SJCRH30 (cell line): ENCODE measurements at regions not wholly inside any gene's neighbourhood (a gene's known extent, or its start where the extent isn't known, plus 50 kb on each side); places are given as distances from the start of the nearest gene placed in this dataset.
A peak's percentile ranks its signal among the peaks of the same experiment; 100 is the strongest.

ENCODE experiments used
- DNase-seq, 2 experiments: peaks; one replicate each; pipeline ENCODE4 v3.0.0-alpha.2; 2015 to 2020
- H3K27ac ChIP-seq: fragments of 250-450 bp; sonication (Bioruptor Pico); 2 replicates; pipeline ENCODE4 v1.5.1; 2020; ENCODE audit warnings: mild to moderate bottlenecking, moderate library complexity
- H3K27me3 ChIP-seq: fragments of 250-450 bp; sonication (Bioruptor Pico); 2 replicates; pipeline ENCODE4 v1.5.1; 2020; ENCODE audit warnings: mild to moderate bottlenecking, moderate library complexity
- H3K36me3 ChIP-seq: fragments of 250-450 bp; sonication (Bioruptor Pico); 2 replicates; pipeline ENCODE4 v1.5.1; 2020; ENCODE audit warnings: mild to moderate bottlenecking, moderate library complexity
- H3K4me1 ChIP-seq: fragments of 250-450 bp; sonication (Bioruptor Pico); 2 replicates; pipeline ENCODE4 v1.5.1; 2020; ENCODE audit warnings: mild to moderate bottlenecking, moderate library complexity
- H3K4me3 ChIP-seq: fragments of 250-450 bp; sonication (Bioruptor Pico); 2 replicates; pipeline ENCODE4 v1.5.1; 2020; ENCODE audit warnings: mild to moderate bottlenecking, moderate library complexity
- H3K9me3 ChIP-seq: fragments of 250-450 bp; sonication (Bioruptor Pico); replicated peaks from 2 replicates; pipeline ENCODE4 v1.5.1; 2020; ENCODE audit warnings: mild to moderate bottlenecking, moderate library complexity

DNA sequence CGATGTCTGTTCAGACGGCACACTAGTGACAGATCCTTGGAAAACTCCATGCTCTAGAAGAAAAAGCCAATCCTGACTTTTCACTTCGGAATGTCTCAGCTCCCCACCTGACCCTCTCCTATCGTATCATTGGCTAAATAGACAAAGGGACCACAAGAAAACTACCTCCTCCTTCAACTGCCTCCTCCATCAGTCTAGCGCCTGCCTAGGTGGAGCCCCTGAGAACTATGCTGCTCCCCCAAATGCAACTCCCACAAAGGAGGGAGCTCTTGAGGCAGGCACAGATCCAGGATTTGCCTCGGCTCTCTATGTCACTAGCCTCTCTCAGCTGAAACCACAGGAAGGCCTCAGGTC is 148.4 kb downstream of the TOMM20 start:
- H3K36me3 ChIP-seq = no peaks in the 10 kb centered on the region
- H3K27ac ChIP-seq = peak overlapping the region; percentile 22; the same call in 1 of the 2 replicates
- H3K4me3 ChIP-seq = no peak overlapping the region
- H3K27me3 ChIP-seq = no peaks in the 10 kb centered on the region
- H3K9me3 ChIP-seq = no peaks in the 10 kb centered on the region
- peaks cover 45% of the 10 kb centered on the region for H3K4me1 ChIP-seq
- DNase-seq = no peak

DNA sequence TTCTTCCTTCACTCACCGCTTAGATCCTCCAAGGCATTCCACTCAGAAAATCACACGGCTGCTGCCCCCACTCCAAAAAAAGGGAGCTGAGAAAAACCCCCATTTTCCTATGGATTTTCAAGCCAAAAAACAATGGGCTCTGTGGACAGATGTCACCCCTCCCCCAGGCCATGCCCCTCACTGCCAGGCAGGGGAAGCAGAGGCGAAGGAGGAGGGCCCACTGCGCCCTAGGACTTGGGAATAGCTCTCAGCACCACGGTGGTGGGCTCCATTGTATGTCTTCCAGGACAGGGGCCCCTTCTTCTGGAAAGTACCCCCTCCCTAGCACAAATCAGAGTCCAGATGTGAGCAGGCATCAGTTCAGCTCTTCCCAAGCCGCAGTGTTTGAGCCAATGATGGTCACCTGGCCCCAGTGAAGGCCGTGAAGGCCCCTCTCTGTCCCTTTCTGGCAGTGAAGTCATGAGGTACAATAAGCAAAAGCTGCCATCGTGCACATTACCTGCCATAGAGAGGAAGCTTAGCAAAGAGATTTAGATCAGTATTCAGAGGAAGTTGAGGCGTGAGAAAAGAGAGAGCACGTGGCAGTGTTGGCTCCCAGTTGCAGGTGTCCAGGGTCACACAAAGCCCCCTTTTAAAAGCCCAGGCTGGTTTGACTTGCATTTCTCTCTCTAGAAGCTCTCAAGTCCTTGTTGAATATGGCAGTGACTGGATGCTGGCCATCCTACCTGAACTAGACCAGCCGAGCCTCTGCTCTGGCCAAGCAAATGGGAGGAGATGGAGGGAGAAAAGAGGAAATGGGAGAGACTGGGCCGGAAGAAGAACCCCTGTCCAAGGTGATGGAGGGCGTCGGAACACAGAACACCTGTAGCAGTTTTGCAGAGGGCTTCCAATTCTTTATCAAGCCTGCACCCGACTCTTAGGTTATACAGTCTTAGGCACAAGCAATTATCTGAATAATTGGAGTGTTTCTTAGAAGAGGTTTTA is 149.0 kb downstream of the TOMM20 start:
- peak overlapping the region; percentile 29 for H3K4me3 ChIP-seq
- H3K9me3 ChIP-seq = no peaks in the 10 kb centered on the region
- peaks cover 49% of the 10 kb centered on the region for H3K4me1 ChIP-seq
- no peaks in the 10 kb centered on the region for H3K36me3 ChIP-seq
- DNase-seq = no peak
- H3K27me3 ChIP-seq = no peaks in the 10 kb centered on the region
- H3K27ac ChIP-seq = peak overlapping the region; percentile 64

DNA sequence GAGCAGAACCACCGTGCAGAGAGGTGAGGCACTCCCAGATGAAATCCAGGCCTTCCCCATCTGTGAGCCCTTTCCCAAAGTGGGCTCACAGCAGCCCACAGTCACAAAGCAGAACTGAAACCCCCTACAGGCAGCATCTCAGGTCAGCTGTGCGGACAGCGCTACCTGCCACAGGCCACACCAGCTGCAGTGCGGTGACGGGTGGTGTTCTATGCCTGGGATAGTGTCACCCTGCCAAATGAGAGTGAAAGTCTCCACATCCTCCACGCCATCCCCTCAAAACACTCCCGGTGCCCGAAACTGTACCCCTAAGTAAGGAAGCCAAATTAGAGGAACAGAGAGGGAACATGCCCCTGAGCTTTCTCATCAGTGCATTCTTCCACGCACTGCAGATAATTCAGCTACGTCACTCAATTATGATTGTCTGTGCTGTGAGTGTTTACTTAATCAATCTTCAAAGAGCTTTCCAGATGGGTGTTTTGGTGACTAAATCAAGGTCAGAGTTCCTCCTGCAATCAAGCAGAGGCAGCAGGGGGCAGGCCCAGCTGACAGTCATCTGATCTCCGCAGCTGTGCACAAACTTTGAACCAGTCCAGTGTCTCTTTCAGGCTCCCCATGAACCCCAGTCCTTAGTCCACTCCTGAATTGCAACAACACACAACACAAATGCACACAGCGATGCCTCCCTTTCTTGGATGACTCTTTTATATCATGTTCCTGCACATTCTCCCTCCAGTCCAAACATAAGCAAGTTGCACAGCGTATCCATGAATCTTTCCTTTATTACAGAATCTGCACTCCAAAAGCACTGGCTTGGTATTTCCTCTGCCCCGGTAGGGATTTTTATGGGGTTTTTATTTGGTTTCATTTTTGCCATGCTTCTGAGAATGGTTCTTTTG is 150.0 kb downstream of the TOMM20 start:
- Histone ChIP-seq H3K4me3 (peak overlapping the region; percentile 29), H3K27ac (peak overlapping the region; percentile 64), H3K4me1 (peaks cover 41% of the 10 kb centered on the region), H3K9me3 (no peaks in the 10 kb centered on the region), H3K36me3 (no peaks in the 10 kb centered on the region), H3K27me3 (no peaks in the 10 kb centered on the region)
- peak; percentile 73 to 84 for DNase-seq

DNA sequence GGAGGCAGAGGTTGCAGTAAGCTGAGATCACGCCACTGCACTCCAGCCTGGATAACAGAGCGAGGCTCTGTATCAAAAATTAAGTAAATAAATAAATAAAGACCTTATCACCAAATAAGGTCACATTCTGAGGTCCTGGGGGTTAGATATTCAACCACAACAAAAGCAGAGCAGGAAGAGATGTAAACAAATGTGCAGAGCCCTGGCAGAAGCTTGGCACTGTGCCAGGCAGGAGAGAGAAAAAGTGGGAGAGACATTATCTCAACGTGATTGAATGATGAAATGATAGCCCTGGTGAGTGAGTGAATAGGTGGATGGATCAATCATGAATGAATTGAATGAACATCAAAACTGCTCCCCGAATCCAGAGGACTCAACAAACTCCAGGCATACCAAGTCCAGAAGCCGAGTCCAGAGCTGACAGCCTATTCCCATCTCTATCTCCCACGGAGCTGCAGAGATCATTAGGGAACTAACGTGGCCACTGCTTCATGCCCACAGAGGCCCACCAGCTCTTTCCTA is 150.7 kb downstream of the TOMM20 start:
- H3K36me3 ChIP-seq = no peaks in the 10 kb centered on the region
- H3K4me3 ChIP-seq = peak overlapping the region; percentile 29
- H3K27me3 ChIP-seq = no peaks in the 10 kb centered on the region
- DNase-seq = peak; percentile 31 to 63
- H3K4me1 ChIP-seq = peaks cover 36% of the 10 kb centered on the region
- no peaks in the 10 kb centered on the region for H3K9me3 ChIP-seq
- peak overlapping the region; percentile 64 for H3K27ac ChIP-seq

DNA sequence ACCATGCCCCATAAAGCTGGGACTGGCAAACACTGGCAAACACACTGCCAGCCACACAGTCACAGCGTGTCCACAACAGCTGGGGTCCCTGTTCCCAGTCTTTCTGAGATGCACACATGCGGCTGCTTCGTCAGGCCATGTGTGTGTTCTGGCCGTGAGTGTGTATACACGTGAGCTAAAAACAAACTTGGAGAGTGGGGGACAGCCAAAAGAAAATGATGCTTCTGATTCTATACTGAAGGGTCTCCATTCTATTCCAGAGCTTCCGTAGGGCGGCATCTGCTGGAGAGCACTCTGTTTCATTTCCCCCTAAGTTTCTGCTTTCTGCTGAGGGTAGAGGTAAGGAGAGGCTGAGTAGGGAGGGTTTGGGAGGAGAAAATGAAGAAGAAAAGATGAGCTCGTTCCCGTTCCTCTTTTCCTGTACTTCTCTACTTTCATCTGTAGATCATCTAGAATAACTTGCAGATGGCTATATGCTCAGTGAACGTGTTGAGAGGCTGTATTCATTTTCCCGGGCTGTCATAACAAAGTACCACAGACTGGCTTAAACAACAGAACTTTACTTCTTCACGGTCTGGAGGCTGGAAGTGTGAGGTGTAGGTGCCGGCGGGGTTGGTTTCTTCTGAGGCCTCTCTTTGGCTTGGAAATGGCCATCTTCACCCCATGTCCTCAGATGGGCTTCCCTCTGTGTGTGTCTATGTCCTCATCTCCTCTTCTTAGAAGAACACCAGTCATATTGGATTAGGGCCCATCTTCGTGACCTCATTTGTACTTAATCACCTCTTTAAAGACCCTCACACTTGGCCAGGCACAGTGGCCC is 151.6 kb downstream of the TOMM20 start:
- H3K27ac ChIP-seq = no peak overlapping the region
- no peak overlapping the region for H3K4me3 ChIP-seq
- peaks cover 36% of the 10 kb centered on the region for H3K4me1 ChIP-seq
- no peaks in the 10 kb centered on the region for H3K36me3 ChIP-seq
- no peaks in the 10 kb centered on the region for H3K27me3 ChIP-seq
- H3K9me3 ChIP-seq = no peaks in the 10 kb centered on the region
- no peak for DNase-seq

DNA sequence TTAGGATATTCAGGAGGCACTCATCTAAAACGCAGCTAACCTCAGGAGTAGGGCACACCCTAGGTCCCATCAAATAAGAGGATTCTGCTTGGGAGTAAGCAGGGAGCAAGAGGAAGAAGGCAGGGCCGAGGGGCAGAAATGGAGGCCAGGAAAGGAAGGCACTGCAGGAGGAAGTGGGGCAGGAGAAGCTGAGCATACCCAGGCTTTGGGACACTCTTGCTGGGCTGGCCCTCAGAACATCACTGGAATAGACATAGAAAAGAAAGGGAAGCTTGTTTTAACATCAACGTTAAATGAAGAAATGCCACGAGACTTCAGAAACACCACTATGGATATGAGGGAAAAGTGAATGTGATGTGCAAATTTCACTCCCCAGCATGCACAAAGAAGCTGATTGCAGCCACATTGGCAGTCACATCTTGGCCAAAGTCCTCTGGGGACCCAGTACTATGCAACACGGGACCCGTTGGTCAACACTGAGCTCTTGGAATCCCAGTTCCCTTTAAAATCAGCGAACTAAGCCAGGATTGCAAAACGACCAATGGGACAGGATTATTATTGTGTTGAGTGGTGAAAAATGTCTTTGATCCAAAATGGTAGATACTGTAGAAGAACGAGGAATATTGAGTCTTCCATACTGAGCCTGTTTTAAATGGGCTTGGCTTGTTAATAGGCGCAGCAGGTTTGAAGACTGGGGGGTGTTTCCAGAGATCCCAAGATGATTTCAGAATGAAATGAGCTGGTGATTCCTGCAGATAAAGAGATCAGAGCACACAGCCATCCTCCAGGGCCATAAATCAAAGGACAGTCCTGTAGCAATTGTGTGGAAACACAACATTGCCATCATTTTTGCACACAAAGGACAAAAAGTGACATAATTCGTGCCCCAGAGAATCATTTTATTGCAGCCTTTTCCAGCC is 152.4 kb downstream of the TOMM20 start:
- Histone ChIP-seq H3K9me3 (no peaks in the 10 kb centered on the region), H3K27me3 (no peaks in the 10 kb centered on the region), H3K4me1 (peaks cover 43% of the 10 kb centered on the region), H3K27ac (no peak overlapping the region), H3K4me3 (no peak overlapping the region), H3K36me3 (no peaks in the 10 kb centered on the region)
- DNase-seq = no peak

DNA sequence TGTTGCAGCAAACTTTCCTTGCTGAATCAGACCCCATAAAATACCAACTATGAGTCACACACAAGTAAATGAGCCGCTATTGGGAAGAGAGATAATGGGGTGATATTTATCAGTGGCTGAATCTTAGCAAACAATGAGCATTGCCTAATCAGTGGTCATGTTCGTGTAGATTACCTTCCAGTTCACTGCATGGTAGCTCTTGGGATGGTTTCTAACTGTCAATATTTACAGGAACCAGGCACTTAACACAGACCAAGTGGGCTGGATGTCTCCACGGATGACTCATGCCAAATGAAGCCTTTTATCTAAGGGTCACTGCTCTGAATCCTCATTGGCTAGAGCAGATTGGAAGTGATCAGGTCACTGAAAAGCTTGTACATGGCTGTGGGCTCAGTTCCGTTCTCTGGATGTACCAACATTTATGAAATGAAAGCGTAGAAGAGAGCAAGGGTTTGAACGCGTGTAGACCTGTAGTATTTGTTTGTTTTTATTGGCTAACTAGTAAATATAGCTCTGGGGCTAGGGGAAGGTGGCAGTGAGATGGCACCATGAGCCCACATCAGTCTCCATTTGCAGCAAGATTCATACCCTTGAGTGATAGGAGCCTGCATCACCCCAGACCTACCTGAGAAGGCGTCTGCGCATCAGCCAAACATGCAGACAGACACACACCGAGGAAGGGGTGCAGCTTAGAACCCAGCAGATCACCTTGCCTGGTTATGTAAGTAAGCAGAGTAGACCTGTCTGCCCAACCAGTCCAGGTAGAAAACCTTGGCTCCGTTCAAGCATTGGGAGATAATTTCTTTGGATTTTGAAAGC is 153.3 kb downstream of the TOMM20 start:
- Histone ChIP-seq H3K36me3 (no peaks in the 10 kb centered on the region), H3K4me3 (no peak overlapping the region), H3K27me3 (no peaks in the 10 kb centered on the region), H3K4me1 (peaks cover 42% of the 10 kb centered on the region), H3K27ac (no peak overlapping the region), H3K9me3 (no peaks in the 10 kb centered on the region)
- DNase-seq = peak; percentile 27 to 50

DNA sequence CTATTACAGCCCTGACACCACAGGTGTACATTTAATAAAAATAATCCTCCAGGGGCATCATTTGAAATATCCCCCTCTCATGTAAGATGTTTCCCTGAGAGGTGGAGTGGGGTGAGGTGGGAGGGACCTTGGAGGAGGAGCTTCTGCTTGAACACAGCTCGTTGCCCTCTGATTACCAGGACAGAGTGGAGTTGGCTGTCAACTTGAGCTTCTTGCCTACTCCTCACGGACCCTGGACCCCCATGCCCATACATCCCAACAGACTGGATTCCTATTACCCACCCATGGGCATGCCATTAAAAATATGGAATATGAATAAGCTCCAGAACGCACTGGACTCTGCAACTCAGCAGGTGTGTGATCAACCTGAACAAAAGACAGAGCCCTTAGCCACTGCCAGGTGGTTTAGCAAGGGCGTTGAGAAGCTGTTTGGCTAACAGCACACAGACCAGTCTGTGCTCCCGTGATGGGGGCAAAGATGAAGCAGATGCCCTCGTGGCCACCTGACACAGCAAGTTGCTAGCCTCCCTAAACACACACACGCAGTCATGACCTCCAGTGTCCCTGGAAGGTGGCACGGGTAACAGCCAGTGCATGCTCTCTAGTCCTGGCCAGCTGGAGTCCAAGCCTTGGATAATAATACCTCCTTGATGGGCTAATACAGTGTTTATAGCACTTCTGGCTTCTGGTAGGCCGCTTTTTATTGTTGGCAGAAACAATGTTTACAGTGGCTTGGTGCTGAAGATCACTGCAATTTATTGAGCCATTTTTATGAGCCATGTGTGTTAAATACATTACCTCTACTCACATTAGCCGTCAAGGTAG is 155.0 kb downstream of the TOMM20 start:
- H3K4me3 ChIP-seq = no peak overlapping the region
- no peaks in the 10 kb centered on the region for H3K27me3 ChIP-seq
- H3K36me3 ChIP-seq = no peaks in the 10 kb centered on the region
- no peaks in the 10 kb centered on the region for H3K9me3 ChIP-seq
- DNase-seq = no peak
- no peak overlapping the region for H3K27ac ChIP-seq
- H3K4me1 ChIP-seq = peaks cover 45% of the 10 kb centered on the region

DNA sequence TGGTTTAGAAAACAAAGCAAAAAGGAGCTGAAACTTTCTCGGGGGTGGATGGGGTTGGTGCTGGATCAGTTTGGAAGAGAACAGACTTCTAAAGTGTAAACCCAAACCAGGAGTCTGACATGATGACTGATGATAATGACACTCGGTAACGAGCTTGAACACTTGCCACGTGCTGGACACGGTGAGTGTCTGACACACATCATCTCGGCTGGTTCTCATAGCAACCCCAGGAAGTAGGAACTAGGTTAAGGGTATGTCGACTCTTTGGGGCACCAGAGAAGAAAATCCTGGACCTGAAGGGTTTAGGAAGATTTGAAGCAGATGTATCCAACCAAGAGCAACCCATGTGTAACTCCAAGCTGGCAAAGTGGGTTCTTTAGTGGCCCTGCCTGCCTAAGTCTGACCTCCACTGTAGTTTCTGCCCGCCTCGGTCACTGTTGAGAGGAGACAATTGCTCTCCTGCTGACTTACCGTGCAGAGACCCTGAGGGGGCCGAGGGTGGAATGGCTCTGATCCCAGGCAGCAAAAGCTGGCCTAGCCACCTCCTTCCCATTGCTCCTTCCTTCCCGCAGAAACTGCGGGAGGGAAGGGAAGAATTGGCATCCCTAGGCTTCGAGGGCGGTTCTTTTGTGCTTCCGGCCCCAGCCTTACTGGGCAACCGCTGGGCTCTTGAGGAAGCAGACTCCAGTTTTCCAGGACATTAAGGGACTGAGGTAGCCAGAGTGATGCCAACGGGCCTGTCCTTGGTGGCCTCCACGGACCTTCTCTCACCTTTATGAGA is 156.0 kb downstream of the TOMM20 start:
- no peak for DNase-seq
- H3K27me3 ChIP-seq = no peaks in the 10 kb centered on the region
- peaks cover 40% of the 10 kb centered on the region for H3K4me1 ChIP-seq
- no peaks in the 10 kb centered on the region for H3K9me3 ChIP-seq
- H3K4me3 ChIP-seq = no peak overlapping the region
- no peaks in the 10 kb centered on the region for H3K36me3 ChIP-seq
- H3K27ac ChIP-seq = no peak overlapping the region

DNA sequence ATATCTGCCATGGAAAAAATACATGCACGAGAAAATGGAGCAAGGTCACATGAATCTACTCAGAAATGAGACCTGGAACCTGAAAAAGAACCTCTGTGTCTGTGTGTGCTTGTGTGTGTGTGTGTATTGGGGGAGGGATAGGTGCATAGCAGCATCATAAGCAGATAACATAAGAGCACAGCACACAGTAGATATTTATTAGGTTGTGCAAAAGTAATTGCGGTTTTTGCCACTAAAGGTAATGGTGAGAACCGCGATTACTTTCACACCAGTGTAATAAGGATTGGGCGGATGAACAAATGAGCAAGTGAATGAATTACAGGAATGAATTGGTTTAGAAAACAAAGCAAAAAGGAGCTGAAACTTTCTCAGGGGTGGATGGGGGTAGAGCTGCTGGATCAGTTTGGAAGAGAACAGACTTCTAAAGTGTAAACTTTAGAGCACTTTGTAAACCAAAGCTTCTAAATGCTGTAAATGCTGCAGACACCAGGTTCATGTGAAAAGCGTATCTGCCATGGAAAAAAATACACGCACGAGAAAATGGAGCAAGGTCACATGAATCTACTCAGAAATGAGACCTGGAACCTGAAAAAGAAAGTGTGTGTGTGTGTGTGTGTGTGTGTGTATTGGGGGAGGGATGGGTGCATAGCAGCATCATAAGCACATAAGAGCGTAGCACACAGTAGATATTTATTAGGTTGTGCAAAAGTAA is 156.9 kb downstream of the TOMM20 start:
- Histone ChIP-seq H3K27ac (peak overlapping the region; percentile 95), H3K27me3 (no peaks in the 10 kb centered on the region), H3K4me1 (peaks cover 38% of the 10 kb centered on the region), H3K36me3 (no peaks in the 10 kb centered on the region), H3K9me3 (no peaks in the 10 kb centered on the region), H3K4me3 (no peak overlapping the region)
- DNase-seq = no peak
